ENCODE measurements at regions not wholly inside any gene's neighbourhood (a gene's known extent, or its start where the extent isn't known, plus 50 kb on each side); places are given as distances from the start of the nearest gene placed in this dataset.

DNA sequence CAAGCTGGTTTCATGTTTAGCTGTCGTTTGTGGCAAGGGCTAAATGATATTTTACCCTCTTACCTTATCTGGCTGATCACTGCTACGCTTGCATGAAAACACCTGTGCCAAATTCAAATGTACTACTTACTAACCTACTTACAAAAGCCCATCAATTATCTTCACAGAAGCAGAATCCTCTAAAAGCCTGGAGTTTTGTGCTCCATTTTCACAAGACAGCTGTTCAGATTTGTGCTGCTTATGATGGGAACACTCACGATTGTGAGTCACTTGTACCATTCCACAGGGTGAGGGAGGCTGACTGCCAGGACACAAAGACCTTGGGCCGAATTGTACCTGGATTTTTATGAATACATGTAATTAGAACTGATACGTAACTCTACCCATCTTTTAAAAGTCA is 245.0 kb upstream of the NPY start:
- TF ChIP-seq, protein P1, sequence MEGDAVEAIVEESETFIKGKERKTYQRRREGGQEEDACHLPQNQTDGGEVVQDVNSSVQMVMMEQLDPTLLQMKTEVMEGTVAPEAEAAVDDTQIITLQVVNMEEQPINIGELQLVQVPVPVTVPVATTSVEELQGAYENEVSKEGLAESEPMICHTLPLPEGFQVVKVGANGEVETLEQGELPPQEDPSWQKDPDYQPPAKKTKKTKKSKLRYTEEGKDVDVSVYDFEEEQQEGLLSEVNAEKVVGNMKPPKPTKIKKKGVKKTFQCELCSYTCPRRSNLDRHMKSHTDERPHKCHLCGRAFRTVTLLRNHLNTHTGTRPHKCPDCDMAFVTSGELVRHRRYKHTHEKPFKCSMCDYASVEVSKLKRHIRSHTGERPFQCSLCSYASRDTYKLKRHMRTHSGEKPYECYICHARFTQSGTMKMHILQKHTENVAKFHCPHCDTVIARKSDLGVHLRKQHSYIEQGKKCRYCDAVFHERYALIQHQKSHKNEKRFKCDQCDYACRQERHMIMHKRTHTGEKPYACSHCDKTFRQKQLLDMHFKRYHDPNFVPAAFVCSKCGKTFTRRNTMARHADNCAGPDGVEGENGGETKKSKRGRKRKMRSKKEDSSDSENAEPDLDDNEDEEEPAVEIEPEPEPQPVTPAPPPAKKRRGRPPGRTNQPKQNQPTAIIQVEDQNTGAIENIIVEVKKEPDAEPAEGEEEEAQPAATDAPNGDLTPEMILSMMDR (IDR thresholded peaks at IDR 0.05), result no peak
- TF ChIP-seq POLR2A (IDR thresholded peaks at IDR 0.05), result no peak
